ENCODE measurements at regions not wholly inside any gene's neighbourhood (a gene's known extent, or its start where the extent isn't known, plus 50 kb on each side); places are given as distances from the start of the nearest gene placed in this dataset.

DNA sequence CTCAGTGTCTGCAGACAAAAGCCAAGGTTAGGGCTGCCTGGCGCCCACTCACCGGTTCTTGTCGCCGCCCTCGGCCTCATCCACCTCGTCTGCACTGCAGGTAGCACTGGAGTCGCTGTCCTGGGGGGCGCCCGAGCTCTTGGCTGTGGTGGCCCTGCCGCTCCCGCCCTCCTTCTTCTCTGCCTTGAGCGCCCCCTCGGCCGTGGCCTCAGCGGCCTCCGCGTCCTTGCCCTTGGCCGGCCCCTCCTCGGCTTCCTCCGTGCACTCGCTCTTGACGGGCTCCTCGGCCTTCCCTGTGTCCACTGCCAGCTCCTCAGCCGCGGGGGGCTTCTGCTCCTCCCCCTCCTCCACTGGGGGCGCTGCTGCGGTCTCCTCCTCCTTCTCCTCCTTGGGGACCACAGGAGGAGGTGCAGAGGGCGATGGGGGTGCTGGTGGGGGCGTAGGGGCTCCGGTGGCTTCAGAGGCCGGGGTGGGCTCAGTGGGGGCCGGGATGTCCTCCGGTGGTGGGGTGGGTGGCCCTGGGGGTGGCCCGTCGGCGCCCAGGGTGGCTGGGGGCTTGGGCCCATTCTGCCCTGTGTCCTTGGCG lies 77.2 kb downstream of the RFLNA start:
- TF ChIP-seq, protein P1, sequence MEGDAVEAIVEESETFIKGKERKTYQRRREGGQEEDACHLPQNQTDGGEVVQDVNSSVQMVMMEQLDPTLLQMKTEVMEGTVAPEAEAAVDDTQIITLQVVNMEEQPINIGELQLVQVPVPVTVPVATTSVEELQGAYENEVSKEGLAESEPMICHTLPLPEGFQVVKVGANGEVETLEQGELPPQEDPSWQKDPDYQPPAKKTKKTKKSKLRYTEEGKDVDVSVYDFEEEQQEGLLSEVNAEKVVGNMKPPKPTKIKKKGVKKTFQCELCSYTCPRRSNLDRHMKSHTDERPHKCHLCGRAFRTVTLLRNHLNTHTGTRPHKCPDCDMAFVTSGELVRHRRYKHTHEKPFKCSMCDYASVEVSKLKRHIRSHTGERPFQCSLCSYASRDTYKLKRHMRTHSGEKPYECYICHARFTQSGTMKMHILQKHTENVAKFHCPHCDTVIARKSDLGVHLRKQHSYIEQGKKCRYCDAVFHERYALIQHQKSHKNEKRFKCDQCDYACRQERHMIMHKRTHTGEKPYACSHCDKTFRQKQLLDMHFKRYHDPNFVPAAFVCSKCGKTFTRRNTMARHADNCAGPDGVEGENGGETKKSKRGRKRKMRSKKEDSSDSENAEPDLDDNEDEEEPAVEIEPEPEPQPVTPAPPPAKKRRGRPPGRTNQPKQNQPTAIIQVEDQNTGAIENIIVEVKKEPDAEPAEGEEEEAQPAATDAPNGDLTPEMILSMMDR (IDR thresholded peaks at IDR 0.05; ENCODE audit: control insufficient read depth, extremely low read depth, insufficient read depth), result no peak
- H3K4me3 ChIP-seq (ENCODE audit: low read depth, low read length), result no peak overlapping the region
- no peak for DNase-seq (ENCODE audit: low read depth)

DNA sequence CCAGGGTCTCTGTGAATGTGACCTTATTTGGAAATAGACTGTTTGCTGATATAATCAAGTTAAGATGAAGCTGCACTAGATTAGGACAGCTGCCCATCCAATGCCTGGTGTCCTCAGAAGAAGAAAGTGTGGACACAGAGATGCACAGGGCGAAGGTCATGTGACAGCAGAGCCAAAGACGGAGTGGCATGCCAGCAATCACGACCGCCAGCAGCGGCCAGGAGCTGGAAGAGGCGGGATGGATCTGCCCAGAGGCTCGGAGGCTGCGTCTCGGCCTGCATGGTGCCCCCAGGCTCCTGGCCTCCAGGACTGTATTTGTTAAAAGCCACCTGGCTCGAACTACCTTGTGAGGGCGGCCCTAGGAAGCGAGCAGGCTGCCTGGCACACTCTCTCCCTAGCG lies 76.5 kb downstream of the RFLNA start:
- no peak for DNase-seq (ENCODE audit: low read depth)
- H3K4me3 ChIP-seq (ENCODE audit: low read depth, low read length), result no peak overlapping the region
- TF ChIP-seq, protein P1 (IDR thresholded peaks at IDR 0.05; ENCODE audit: control insufficient read depth, extremely low read depth, insufficient read depth), result no peak

DNA sequence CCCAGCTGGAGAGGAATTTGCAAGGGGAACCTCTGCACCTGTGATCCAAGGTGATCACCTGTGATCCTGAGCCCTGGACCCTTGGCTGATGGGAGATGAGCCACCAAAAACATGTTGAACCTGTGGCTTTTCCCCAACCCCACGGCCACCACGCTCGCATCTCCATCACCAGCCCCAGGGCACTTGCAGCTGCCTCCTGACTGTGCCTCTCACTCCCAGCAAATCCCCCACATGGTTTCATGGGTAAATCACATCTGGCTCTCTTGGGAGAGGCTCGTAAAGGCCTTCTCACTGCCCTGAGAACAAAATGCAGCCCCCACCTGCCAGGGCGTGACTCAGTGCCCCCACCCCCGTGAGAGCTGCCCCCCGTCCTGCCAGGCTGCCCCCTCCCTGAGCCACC lies 76.0 kb downstream of the RFLNA start:
- TF ChIP-seq, protein P1 (IDR thresholded peaks at IDR 0.05; ENCODE audit: control insufficient read depth, extremely low read depth, insufficient read depth), result no peak
- no peak overlapping the region for H3K4me3 ChIP-seq (ENCODE audit: low read depth, low read length)
- no peak for DNase-seq (ENCODE audit: low read depth)

DNA sequence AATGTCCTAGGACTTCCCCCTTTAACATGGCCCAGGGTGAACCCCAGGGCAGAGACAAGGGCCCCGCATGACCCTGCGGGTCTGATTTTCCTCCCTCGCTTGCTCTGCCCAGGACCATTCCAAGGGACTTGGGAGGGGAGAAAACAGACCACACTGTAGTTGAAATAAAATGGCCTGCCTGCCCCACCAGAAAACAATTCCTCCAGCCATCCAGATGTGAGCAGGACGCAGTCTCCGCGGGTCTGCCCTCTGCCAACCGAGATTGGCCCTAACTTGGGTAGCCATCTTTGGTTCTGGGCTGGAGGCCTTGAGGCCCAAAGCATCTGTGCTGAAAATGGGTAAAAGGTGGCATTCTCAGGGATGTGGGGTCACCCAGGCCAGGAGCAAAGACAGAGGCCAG lies 75.5 kb downstream of the RFLNA start:
- DNase-seq (ENCODE audit: low read depth), result no peak
- TF ChIP-seq, protein P1 (IDR thresholded peaks at IDR 0.05; ENCODE audit: control insufficient read depth, extremely low read depth, insufficient read depth), result no peak
- no peak overlapping the region for H3K4me3 ChIP-seq (ENCODE audit: low read depth, low read length)

DNA sequence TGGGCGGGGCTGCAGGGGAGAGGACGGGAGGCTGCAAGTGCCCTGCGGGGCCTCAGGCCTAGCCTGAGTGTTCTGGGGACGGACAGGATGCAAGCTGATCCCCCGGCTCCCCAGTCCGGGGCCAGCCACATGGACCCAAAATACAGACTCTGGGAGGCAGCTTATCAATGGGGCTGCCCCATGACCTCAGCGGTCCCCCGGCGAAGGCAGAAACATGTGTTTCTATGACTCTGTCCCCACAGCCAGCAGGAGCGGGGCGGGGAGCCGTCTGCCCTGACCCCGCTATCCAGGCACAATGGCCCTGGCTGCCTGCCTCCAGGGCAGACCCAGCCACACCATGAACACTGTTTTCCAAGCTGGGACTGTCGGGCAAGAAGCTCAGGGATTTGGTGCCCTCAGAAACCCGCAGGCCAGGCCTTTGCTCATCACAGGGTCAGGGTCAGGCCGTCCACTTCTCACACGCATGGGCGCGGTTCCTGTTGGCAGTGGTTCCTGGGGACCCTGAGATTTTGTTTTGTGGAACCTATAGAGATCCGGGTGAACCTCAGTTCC lies 75.0 kb downstream of the RFLNA start:
- TF ChIP-seq, protein P1 (IDR thresholded peaks at IDR 0.05; ENCODE audit: control insufficient read depth, extremely low read depth, insufficient read depth), result no peak
- H3K4me3 ChIP-seq (ENCODE audit: low read depth, low read length), result no peak overlapping the region
- DNase-seq (ENCODE audit: low read depth), result no peak

DNA sequence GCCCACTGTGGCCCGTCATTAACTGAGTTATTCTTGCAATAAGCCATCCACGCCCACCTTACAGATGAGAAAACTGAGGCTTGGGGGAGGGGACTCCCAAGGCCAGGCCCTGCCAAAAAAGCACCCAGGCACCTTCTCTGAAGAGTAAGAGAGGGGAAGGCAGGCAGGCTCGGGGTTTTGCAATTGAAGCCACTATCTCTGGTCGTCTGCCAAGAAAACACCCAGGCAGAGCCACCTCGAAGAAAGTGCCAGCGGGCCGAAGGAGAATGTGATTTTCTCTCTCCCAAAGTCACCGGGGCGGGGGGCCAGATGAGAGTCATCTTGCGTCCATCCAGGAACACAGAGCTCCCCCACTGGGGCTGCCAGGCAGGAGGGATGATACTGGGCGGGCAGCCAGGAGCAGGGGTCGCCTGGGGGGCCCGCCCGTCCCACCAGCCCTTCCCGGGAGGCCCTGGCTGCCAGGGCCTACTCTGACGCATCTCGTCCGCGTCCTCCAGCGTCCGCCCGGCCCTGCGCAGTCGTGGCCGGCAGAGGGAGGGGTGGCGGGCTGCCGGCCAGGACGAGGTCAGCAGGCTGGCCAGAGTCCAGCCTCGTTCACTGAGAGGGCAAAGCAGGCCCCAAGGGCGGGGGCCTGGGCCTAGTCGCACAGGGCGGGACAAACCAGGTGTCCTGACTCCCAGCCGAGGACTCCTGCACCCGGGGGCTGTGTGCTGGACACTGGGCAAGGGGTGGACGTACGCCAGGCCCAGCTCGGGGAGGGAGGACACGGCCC lies 74.3 kb downstream of the RFLNA start:
- 0 out of 2 replicates have a peak overlapping the region, but pooled peaks have one; percentile 8 for H3K4me3 ChIP-seq (ENCODE audit: low read depth, low read length)
- DNase-seq (ENCODE audit: low read depth), result peak; percentile 95
- TF ChIP-seq, protein P1 (IDR thresholded peaks at IDR 0.05; ENCODE audit: control insufficient read depth, extremely low read depth, insufficient read depth), result peak; percentile 33

Measured in LNCaP clone FGC (cell line).